HG02970 (cell line): ENCODE measurements at regions not wholly inside any gene's neighbourhood (a gene's known extent, or its start where the extent isn't known, plus 50 kb on each side); places are given as distances from the start of the nearest gene placed in this dataset.
A peak's percentile ranks its signal among the peaks of the same experiment; 100 is the strongest.
"Not testable (repeated sequence)": the region's sequence is repeated elsewhere in the genome, so short reads cannot be mapped to it uniquely, and the experiment has no call there.

Source experiments
- ATAC-seq: cut with Tn5 transposase; IDR thresholded peaks from one replicate; pipeline ENCODE4 v1.9.1; 2021; ENCODE audit warnings: mild to moderate bottlenecking, moderate library complexity, moderate number of reproducible peaks; ENCODE audit not compliant: unreplicated experiment, low FRiP score

DNA sequence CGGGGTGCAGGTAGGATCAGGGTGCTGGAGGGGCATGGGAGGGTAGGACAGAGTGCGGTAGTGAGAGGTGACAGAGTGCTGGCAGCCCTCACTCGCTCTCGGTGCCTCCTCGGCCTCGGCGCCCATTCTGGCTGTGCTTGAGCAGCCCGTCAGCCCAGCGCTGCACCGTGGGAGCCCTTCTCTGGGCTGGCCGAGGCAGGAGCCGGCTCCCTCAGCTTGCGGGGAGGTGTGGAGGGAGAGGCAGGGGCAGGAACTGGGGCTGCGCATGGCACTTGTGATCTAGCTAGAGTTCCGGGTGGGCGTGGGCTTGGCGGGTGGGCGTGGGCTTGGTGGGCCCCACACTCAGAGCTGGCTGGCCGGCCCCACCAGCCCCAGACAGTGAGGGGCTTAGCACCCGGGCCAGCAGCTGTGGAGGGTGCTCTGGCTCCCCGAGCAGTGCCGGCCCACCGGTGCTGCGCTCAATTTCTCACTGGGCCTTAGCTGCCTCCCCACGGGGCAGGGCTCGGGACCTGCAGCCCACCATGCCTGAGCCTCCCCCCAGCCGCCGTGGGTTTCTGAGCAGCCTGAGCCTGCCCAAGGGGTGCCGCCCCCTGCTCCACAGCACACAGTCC lies 112.8 kb upstream of the DUSP22 start:
- no peak for ATAC-seq

DNA sequence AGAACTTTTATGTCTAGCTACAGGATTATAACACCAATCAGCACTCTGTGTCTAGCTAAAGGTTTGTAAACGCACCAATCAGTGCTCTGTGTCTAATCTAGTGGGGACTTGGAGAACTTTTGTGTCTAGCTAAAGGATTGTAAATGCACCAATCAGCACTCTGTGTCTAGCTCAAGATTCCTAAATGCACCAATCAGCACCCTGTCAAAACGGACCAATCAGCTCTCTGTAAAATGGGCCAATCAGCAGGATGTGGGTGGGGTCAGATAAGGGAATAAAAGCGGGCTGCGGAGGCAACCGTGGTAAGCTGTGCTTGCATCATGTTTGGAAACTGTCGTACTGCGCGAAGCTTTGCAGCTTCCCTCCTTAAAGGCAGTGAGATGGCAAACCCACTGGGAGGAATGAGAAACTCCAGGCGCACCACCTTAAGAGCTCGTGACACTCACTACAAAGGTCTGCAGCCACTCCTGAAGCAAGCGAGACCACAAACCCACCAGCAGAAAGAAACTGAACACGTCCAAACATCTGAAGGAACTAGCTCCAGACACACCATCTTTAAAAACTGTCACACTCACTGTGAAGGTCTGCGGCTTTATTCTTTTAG lies 112.1 kb upstream of the DUSP22 start:
- not testable (repeated sequence) for ATAC-seq

DNA sequence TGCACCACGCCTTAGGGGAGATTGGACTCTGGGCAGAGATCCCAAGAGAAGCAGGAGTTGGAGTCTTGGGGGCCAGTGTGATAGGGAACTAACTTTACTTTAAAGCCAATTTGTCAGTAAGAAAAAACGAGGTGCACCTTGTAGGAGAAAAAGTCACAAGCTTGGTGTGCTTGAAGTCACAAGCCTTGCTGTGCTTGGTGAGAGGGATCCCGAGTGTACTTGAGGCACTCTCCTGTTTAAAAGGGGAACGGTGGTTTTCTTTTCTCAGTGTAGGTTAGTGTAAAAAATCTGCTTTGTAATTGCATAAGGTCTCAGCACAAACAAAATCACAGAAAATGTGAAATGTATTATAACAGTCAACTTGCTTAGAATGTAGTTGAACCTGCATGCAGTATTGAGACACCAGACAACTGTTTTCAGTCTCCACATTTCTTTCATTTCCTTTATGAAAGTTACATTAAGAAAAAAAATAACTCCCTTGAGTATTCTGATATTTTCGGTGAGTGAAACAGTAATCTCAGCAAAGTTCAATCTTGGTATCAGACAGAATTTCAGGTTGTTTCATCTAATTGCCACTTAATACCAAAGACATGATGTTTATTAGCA lies 111.1 kb upstream of the DUSP22 start:
- peak; percentile 50 for ATAC-seq

DNA sequence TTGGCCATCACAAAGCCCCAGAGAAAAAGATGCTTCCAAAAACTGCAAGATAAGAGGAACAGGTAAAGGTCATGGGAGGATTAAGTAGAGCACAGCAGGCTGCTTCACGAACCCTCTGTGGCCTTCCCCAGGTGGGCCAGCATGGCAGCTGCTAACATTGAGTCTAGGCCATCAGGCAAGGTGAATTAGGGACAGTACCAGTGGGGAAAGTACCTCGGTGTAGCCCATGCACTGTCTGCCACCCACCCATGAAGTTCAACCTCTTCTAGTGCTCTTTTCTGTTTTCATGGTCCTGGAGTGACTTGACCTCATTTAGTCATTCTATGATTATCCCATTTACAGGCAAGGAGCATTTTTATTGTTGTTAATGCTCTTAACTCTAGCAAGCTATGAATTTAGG lies 108.6 kb upstream of the DUSP22 start:
- ATAC-seq: no peak

DNA sequence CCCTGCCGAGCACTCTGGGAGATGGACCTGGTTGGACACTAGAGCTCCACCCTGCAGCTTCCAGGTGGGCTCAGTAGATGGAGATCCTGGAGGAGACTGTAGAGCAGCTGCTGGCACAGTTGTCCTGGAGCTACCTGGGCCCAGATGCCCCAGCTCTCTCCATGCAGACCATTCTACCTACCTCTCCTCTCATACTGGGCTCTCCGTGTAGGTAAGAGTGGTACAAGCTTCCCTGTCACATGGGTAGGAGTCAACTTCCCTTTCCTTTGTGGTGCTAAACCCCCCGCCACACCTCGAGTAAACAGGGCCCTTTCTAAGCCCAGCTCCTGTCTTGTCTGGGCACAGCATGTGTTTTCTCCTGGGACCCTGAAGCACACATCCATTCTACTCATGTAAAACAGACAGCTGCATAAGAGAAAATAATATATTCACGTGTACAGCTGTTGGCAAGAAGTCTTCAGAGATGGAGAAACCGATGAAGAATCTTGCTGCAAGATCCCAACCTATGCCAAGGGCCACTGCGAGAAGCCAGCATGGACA lies 108.1 kb upstream of the DUSP22 start:
- ATAC-seq: no peak

- no peak for ATAC-seq
Observed at GRCh38 chr6:186340-186965, 105.8 kb upstream of the DUSP22 start.

- no peak for ATAC-seq
Observed at GRCh38 chr6:187210-187861, 105.0 kb upstream of the DUSP22 start.

DNA sequence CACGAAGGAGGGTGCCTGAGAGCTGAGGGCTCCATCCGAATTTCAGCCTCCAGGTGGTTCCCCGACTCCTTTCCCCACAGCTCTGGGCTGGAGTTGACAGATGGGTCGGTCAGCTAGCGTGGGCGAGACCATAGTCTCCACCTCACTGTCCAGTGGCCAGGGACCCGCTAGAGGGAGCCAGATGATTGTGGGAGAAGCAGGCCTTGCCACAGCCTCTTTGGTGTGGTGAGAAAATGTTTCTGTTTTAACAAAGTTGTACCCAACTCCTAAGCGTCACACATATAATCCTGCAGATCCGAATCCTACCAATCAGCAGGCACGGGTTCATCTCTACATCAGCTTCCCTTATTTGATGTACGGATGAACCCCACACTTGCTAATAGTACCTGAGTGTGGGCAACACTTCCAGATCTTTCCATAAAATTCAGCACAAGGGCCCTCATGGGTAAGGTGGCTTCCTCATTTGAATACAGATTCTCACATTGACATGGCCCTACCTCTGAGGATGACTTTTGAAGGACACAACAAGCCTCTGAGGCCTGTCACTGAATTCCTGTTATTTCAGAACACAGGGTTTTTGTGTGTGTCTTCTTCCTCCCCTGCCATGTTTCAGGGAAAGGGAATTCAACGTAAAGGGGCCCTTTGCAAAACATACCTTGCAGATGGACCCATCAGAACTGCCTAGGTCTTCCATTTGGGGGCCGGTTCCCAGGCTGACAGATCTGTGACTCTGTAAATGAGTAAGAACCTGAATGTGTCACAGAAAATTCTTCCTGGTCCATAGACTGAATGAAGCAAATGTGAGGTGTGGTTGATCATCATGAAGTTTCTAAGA lies 103.2 kb upstream of the DUSP22 start:
- ATAC-seq: peak; percentile 64

DNA sequence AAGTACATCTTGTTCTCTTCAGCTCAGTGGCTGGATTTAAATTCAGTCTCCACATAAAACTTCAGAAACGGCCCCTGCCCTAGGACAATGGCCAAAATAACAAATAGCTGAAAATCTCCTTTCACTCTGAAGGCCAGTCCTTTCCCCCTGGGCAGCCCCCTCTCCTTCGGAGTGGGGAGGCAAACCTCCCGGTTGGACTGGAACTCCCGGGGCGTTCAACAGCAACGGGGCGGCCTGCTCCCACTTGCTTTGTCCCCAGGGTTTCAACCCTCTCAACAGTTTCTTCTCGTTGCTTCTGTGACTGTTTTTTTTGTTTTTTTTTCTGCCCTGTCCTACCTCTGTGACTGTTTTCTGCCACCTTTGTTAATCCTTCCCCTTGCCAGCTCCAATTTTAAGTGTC lies 102.6 kb upstream of the DUSP22 start:
- ATAC-seq: no peak

- no peak for ATAC-seq
Observed at GRCh38 chr6:190596-191395, 101.5 kb upstream of the DUSP22 start.

DNA sequence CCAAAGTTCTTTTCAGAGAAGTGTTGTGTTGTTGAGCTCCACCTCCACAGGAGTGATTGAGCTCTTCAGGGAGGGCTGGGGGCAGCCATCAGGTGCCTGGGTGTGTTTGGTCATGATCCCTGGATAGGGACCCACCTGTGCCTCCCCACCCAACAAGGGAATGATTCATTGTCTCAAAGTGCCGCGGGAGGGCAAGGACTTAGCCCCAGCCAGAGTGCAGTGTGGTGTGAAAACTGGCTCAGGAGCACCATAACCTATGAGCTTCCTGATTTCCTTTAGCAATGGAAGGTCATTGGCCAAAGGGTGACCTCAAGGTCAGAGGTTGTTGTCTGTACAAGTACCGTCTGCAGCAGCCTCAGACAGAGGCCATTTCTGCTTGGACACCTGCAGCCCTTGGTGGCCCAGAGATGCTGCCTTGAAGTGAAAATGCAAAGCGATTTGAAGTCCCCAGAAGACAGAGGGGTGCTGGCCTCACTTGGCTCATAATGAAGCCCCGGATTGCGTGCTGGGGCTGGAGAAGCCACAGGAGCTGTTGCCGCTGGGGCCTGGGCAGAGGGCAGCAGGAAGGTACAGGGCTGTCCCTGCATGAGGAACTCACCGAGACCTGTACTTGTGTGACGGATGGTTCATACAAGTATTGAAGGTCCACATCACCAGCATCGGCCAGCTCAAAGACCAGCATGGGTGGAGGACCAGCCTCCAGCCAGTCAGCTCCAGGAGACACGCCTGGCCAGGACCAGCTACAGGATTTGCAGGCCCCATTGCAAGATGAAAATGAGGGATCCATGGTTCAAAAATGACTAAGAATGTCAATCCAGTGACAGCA lies 100.6 kb upstream of the DUSP22 start:
- no peak for ATAC-seq

- ATAC-seq: no peak
Observed at GRCh38 chr6:192313-192664, 100.0 kb upstream of the DUSP22 start.

GRCh38 chr6:193180-193579 lies 99.1 kb upstream of the DUSP22 start:
- ATAC-seq: no peak

GRCh38 chr6:193773-194310 lies 98.4 kb upstream of the DUSP22 start:
- ATAC-seq: peak; percentile 32

DNA sequence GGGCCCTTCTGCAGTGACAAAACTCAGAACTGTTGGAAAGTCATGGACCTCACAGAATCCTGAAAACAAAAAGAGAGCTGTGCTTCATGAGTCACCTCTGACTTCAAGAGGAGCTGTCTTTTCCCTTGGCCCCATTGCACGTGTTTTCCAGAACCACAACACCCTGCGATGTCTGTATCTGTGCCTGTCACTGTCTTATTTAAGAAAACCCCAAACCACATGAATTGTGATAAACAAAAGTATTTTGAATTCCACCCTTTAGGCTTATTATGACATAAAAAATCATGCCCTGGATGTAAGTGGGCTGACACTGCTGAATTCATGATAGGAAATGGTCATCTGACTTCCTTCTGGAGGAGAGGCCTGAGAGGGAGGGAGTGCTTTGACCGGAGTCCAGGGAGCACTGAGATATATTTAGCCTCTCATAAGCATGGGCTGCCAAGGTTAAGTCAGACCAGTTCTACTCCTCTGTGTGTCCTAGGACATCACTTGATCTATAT lies 96.4 kb upstream of the DUSP22 start:
- no peak for ATAC-seq

DNA sequence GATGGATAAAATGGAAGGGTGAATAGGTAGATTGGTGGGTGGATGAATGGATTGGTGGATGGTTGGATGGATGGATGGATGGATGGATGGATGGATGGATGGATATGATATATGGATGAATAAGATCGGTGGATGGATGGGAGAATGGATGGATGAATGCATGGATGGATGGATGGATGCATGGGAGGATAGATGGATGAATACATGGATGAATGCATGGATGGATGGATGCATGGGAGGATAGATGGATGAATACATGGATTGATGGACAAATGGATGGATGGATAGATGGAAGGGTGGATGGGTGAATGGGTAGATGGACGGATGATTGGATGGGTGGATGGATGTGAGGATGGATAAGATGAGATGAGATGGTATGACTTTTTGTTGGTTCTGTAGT lies 95.7 kb upstream of the DUSP22 start:
- no peak for ATAC-seq

- no peak for ATAC-seq
Observed at GRCh38 chr6:203661-204060, 88.6 kb upstream of the DUSP22 start.

GRCh38 chr6:206264-206663 lies 86.0 kb upstream of the DUSP22 start:
- ATAC-seq: no peak
